ENCODE measurements at regions not wholly inside any gene's neighbourhood (a gene's known extent, or its start where the extent isn't known, plus 50 kb on each side); places are given as distances from the start of the nearest gene placed in this dataset.

GRCh38 chr2:177332026-177332991 lies 60.3 kb upstream of the AGPS start:
- H3K9ac ChIP-seq (ENCODE audit: insufficient read depth in 1 of 2, low read length in 2 of 2), result peak overlapping the region in 1 of 2 donors; percentile 73

DNA sequence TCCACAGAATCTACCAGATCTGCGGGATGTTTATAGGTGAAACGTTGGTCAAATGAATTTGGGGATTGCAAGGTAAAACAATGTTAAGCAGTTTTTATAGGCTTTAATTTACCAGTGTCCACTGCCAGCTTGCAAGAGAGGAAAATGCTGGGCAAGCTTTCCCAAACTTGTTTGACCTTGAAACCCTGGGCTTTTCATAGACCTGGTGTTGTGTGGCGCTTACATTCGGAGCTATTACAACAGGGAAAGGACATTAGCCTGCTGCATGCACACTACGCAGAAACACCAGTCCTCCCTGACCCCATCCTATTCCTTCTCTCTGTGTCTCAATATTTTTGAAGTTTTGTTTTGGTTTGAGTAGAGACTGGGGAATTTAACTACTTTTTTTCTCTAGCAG lies 59.6 kb upstream of the AGPS start:
- Histone ChIP-seq H3K4me3 (no peak overlapping the region), H3K9ac (ENCODE audit: insufficient read depth in 1 of 2, low read length in 2 of 2) (peak overlapping the region in 1 of 2 donors; percentile 43), H3K4me1 (ENCODE audit: control insufficient read depth in 5 of 5, insufficient read depth in 5 of 5, low read length in 5 of 5) (peaks cover 0 to 5% (median 0%) of the 10 kb centered on the region in 5 donors), H3K27me3 (ENCODE audit: control insufficient read depth in 3 of 3, insufficient read depth in 3 of 3, low read length in 2 of 3) (no peaks in the 10 kb centered on the region), H3K9me3 (ENCODE audit: control insufficient read depth in 4 of 4, insufficient read depth in 3 of 4, low read length in 3 of 4) (no peaks in the 10 kb centered on the region), H3K27ac (ENCODE audit: low read depth in 1 of 2, low read length in 1 of 2) (peak overlapping the region in 1 of 2 donors; percentile 16), H3K36me3 (ENCODE audit: control insufficient read depth in 4 of 4, insufficient read depth in 4 of 4, low read length in 4 of 4) (no peaks in the 10 kb centered on the region)
- no peak for DNase-seq
- ATAC-seq (ENCODE audit: insufficient read depth, low FRiP score), result no peak
- TF ChIP-seq, protein P1, sequence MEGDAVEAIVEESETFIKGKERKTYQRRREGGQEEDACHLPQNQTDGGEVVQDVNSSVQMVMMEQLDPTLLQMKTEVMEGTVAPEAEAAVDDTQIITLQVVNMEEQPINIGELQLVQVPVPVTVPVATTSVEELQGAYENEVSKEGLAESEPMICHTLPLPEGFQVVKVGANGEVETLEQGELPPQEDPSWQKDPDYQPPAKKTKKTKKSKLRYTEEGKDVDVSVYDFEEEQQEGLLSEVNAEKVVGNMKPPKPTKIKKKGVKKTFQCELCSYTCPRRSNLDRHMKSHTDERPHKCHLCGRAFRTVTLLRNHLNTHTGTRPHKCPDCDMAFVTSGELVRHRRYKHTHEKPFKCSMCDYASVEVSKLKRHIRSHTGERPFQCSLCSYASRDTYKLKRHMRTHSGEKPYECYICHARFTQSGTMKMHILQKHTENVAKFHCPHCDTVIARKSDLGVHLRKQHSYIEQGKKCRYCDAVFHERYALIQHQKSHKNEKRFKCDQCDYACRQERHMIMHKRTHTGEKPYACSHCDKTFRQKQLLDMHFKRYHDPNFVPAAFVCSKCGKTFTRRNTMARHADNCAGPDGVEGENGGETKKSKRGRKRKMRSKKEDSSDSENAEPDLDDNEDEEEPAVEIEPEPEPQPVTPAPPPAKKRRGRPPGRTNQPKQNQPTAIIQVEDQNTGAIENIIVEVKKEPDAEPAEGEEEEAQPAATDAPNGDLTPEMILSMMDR (IDR thresholded peaks at IDR 0.05; ENCODE audit: control extremely low read depth, extremely low read depth), result no peak
- WGBS, 2 donors, result 67 to 76% methylated on average over 5 of the region's 5 CpGs

More at GRCh38 chr2:177332026-177332991, 60.3 kb upstream of the AGPS start:
- DNase-seq (peak; percentile 84 to 95 (median 95)), ATAC-seq (ENCODE audit: insufficient read depth, low FRiP score) (peak; percentile 91)
- peak overlapping the region in 1 of 2 donors; percentile 16 for H3K27ac ChIP-seq (ENCODE audit: low read depth in 1 of 2, low read length in 1 of 2)
- no peaks in the 10 kb centered on the region for H3K27me3 ChIP-seq (ENCODE audit: control insufficient read depth in 3 of 3, insufficient read depth in 3 of 3, low read length in 2 of 3)
- TF ChIP-seq, protein P1 (IDR thresholded peaks at IDR 0.05; ENCODE audit: control extremely low read depth, extremely low read depth), result peak; percentile 64
- H3K9me3 ChIP-seq (ENCODE audit: control insufficient read depth in 4 of 4, insufficient read depth in 3 of 4, low read length in 3 of 4), result no peaks in the 10 kb centered on the region
- 25 to 30% methylated on average over 9 of the region's 9 CpGs for WGBS, 2 donors
- peaks cover 0 to 5% (median 0%) of the 10 kb centered on the region in 5 donors for H3K4me1 ChIP-seq (ENCODE audit: control insufficient read depth in 5 of 5, insufficient read depth in 5 of 5, low read length in 5 of 5)
- H3K36me3 ChIP-seq (ENCODE audit: control insufficient read depth in 4 of 4, insufficient read depth in 4 of 4, low read length in 4 of 4), result no peaks in the 10 kb centered on the region
- no peak overlapping the region for H3K4me3 ChIP-seq

DNA sequence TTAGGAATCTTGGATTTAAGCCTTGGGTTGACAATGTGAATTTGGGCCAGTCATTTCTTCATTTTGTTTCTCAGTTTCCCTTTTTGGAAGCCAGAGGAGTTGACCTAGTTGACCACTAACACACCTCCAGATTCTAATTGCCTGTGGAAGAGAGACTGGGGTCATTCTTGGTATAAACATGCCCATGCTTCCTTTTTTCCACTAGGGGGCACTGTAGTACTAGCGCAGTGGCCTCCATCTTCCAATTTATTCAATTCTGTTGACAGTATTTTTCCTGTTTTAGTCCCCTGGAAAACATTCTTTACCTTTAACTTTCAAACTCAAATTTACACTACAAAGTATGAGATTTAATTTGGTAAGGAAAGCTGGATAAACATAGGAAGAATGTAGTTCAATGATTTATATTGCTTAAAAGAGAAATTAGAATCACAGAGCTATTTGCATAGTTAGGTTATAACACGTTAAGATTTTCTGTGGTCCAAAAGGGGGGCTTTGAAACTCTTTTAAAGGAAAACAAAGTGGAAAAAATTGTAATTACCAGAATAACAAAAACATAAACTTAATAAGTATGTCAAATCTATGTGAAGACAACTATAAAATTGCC lies 57.5 kb upstream of the AGPS start:
- Histone ChIP-seq H3K4me3 (no peak overlapping the region), H3K4me1 (ENCODE audit: control insufficient read depth in 5 of 5, insufficient read depth in 5 of 5, low read length in 5 of 5) (peaks cover 0 to 5% (median 0%) of the 10 kb centered on the region in 5 donors), H3K9ac (ENCODE audit: insufficient read depth in 1 of 2, low read length in 2 of 2) (no peak overlapping the region), H3K27me3 (ENCODE audit: control insufficient read depth in 3 of 3, insufficient read depth in 3 of 3, low read length in 2 of 3) (no peaks in the 10 kb centered on the region), H3K36me3 (ENCODE audit: control insufficient read depth in 4 of 4, insufficient read depth in 4 of 4, low read length in 4 of 4) (no peaks in the 10 kb centered on the region), H3K27ac (ENCODE audit: low read depth in 1 of 2, low read length in 1 of 2) (no peak overlapping the region), H3K9me3 (ENCODE audit: control insufficient read depth in 4 of 4, insufficient read depth in 3 of 4, low read length in 3 of 4) (no peaks in the 10 kb centered on the region)
- ATAC-seq (ENCODE audit: insufficient read depth, low FRiP score) (peak; percentile 74), DNase-seq (peak in 2 of 3 donors; percentile 52 to 60)
- TF ChIP-seq, protein P1 (IDR thresholded peaks at IDR 0.05; ENCODE audit: control extremely low read depth, extremely low read depth), result peak; percentile 88
- WGBS, 2 donors, result 38 to 41% methylated on average over 2 of the region's 2 CpGs
